CD4-positive, alpha-beta T cell (primary cell): ENCODE measurements at regions not wholly inside any gene's neighbourhood (a gene's known extent, or its start where the extent isn't known, plus 50 kb on each side); places are given as distances from the start of the nearest gene placed in this dataset.

Experiments
- ATAC-seq: fragments of 200-7000 bp; cut with Tn5 transposase; one replicate; pipeline ENCODE4 v1.10.0; 2022; ENCODE audit warnings: mild to moderate bottlenecking; ENCODE audit not compliant: poor library complexity
- CTCF ChIA-PET: fragments of 350-600 bp; sonication (Branson Sonifier 250); formaldehyde crosslinking; loops from one replicate; lab custom pipeline; 2021; ENCODE audit warnings: antibody characterized with exemption, inconsistent platforms; lab: Charles Lee
- POLR2A ChIA-PET: fragments of 350-600 bp; sonication (Branson Sonifier 250); formaldehyde crosslinking; loops from one replicate; lab custom pipeline; 2021; ENCODE audit warnings: antibody characterized with exemption, inconsistent platforms; lab: Charles Lee
- DNase-seq, 14 experiments: peaks; one replicate each; pipeline ENCODE4 v3.0.0-alpha.2; 2013 to 2020; ENCODE audit warnings: mixed read lengths in 2 of 14
- H3K27ac ChIP-seq, 2 donors: one replicate each; pipeline versions ENCODE4 v1.5.1 to v1.7.0; 2013; ENCODE audit warnings: low read length in 2 of 2, low read depth in 1 of 2, mild to moderate bottlenecking in 1 of 2
- H3K27me3 ChIP-seq, 2 experiments: 1 replicate in 1 of 2; 2 replicates in 1 of 2; pipeline versions ENCODE4 v1.6.1 to v1.7.0; 2013; ENCODE audit warnings: low read length in 2 of 2, control low read depth in 1 of 2, mild to moderate bottlenecking in 1 of 2, moderate library complexity in 1 of 2; ENCODE audit not compliant: insufficient read depth in 2 of 2, control insufficient read depth in 1 of 2
- H3K36me3 ChIP-seq: one replicate; pipeline ENCODE4 v1.6.1; 2013; ENCODE audit warnings: low read length, control low read depth; ENCODE audit not compliant: insufficient read depth
- H3K4me1 ChIP-seq: one replicate; pipeline ENCODE4 v1.6.1; 2013; ENCODE audit warnings: low read length, control low read depth; ENCODE audit not compliant: insufficient read depth
- H3K4me3 ChIP-seq: one replicate; pipeline ENCODE4 v1.5.1; 2013; ENCODE audit warnings: mild to moderate bottlenecking, low read length, moderate library complexity
- H3K9me3 ChIP-seq, 2 experiments: 1 replicate in 1 of 2; 2 replicates in 1 of 2; pipeline versions ENCODE4 v1.6.1 to v1.7.0; 2013; ENCODE audit warnings: low read length in 2 of 2, mild to moderate bottlenecking in 2 of 2, control low read depth in 1 of 2, moderate library complexity in 1 of 2; ENCODE audit not compliant: control insufficient read depth in 1 of 2, insufficient read depth in 1 of 2
- H3K27ac Mint-ChIP-seq: one replicate; pipeline ENCODE4 v1.8.0; 2020; ENCODE audit warnings: mixed read lengths
- H3K27me3 Mint-ChIP-seq: one replicate; pipeline ENCODE4 v1.8.0; 2021; ENCODE audit warnings: mixed read lengths
- H3K36me3 Mint-ChIP-seq: one replicate; pipeline ENCODE4 v1.8.0; 2021; ENCODE audit warnings: low read depth, mixed read lengths
- H3K4me1 Mint-ChIP-seq: one replicate; pipeline ENCODE4 v1.8.0; 2021; ENCODE audit warnings: low read depth, mixed read lengths
- H3K4me3 Mint-ChIP-seq: one replicate; pipeline ENCODE4 v1.8.0; 2020; ENCODE audit warnings: mild to moderate bottlenecking, mixed read lengths
- H3K9me3 Mint-ChIP-seq: one replicate; pipeline ENCODE4 v1.8.0; 2020; ENCODE audit warnings: mixed read lengths
- CTCF ChIP-seq: fragments of 200-600 bp; IDR thresholded peaks from one replicate; pipeline ENCODE4 v1.8.0; 2022; ENCODE audit warnings: antibody characterized with exemption, mild to moderate bottlenecking
- intact Hi-C, 2 experiments: fragments of 100-400 bp; cut with DNase I in 1 of 2; cut with micrococcal nuclease in 1 of 2; formaldehyde crosslinking; loops; one replicate each; pipeline versions ENCODE4 v1.15.1 to v1.9.0; 2023 to 2025; cut with DNase I, micrococcal nuclease

DNA sequence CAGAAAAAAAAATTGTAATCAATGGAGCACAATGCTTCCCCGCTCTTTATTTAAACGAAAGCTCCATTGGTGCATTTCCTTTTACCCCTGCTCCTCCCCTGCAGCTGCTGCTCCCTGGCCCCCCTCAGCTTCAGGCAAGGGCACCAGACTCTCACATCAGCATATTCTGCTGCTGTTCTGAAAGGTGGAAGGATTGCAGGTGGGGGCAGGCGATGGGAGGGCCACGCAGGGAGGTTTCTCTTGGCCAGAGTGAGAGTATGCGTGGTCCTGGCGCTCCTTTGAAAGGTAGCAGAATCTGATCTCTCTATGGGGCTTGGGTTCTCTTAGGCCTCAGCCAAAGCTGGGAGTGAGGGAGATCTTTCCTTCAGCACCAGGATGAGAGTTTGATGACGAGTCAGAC is 240.9 kb upstream of the CADM1 start:
- Mint-ChIP-seq H3K27me3 (peaks cover 8% of the 10 kb centered on the region), H3K4me1 (no peaks in the 10 kb centered on the region), H3K36me3 (no peaks in the 10 kb centered on the region), H3K9me3 (no peaks in the 10 kb centered on the region), H3K4me3 (no peak overlapping the region), H3K27ac (no peak overlapping the region)
- POLR2A ChIA-PET, result no interaction called here
- Histone ChIP-seq H3K36me3 (no peaks in the 10 kb centered on the region), H3K4me1 (no peaks in the 10 kb centered on the region), H3K4me3 (no peak overlapping the region), H3K9me3 (peaks cover 0 to 19% of the 10 kb centered on the region in 2 experiments), H3K27ac (no peak overlapping the region), H3K27me3 (no peaks in the 10 kb centered on the region)
- intact Hi-C loops, result no loop called here
- CTCF ChIA-PET, result no interaction called here
- TF ChIP-seq CTCF, result no peak
- ATAC-seq (no peak), DNase-seq (no peak)

GRCh38 chr11:115743719-115744118 is 239.5 kb upstream of the CADM1 start:
- no peak overlapping the region for H3K4me3 Mint-ChIP-seq
- no peak overlapping the region for H3K27ac Mint-ChIP-seq
- intact Hi-C loops, result no loop called here
- H3K27ac ChIP-seq, result no peak overlapping the region
- H3K27me3 ChIP-seq, result no peaks in the 10 kb centered on the region
- H3K9me3 ChIP-seq, result peaks cover 0 to 19% of the 10 kb centered on the region in 2 experiments
- H3K36me3 Mint-ChIP-seq, result no peaks in the 10 kb centered on the region
- no peaks in the 10 kb centered on the region for H3K9me3 Mint-ChIP-seq
- no peak for DNase-seq
- H3K36me3 ChIP-seq, result no peaks in the 10 kb centered on the region
- CTCF ChIA-PET, result no interaction called here
- POLR2A ChIA-PET, result no interaction called here
- H3K4me1 ChIP-seq, result no peaks in the 10 kb centered on the region
- H3K4me3 ChIP-seq, result no peak overlapping the region
- no peak for ATAC-seq
- no peak for TF ChIP-seq CTCF
- no peaks in the 10 kb centered on the region for H3K4me1 Mint-ChIP-seq
- peaks cover 6% of the 10 kb centered on the region for H3K27me3 Mint-ChIP-seq

GRCh38 chr11:115741376-115742107 is 237.3 kb upstream of the CADM1 start:
- intact Hi-C loops, result no loop called here
- ChIA-PET POLR2A (no interaction called here), CTCF (no interaction called here)
- no peak for TF ChIP-seq CTCF
- Mint-ChIP-seq H3K36me3 (no peaks in the 10 kb centered on the region), H3K4me3 (no peak overlapping the region), H3K27ac (no peak overlapping the region), H3K4me1 (no peaks in the 10 kb centered on the region), H3K27me3 (no peaks in the 10 kb centered on the region), H3K9me3 (no peaks in the 10 kb centered on the region)
- Histone ChIP-seq H3K36me3 (no peaks in the 10 kb centered on the region), H3K4me1 (no peaks in the 10 kb centered on the region), H3K4me3 (no peak overlapping the region), H3K27ac (no peak overlapping the region), H3K27me3 (no peaks in the 10 kb centered on the region), H3K9me3 (peaks cover 0 to 19% of the 10 kb centered on the region in 2 experiments)
- ATAC-seq (no peak), DNase-seq (no peak)
